Right lobe of liver (tissue), 6 donors: ENCODE measurements at regions not wholly inside any gene's neighbourhood (a gene's known extent, or its start where the extent isn't known, plus 50 kb on each side); places are given as distances from the start of the nearest gene placed in this dataset.

Source experiments
- ATAC-seq, 4 donors: fragments of 200-7000 bp; cut with Tn5 transposase; one replicate each; pipeline ENCODE4 v1.9.1; 2020; ENCODE audit warnings: mild to moderate bottlenecking in 4 of 4, moderate library complexity in 4 of 4
- DNase-seq, 3 donors: peaks; one replicate each; pipeline ENCODE4 v3.0.0-alpha.2; 2020
- H3K27ac ChIP-seq, 3 donors: fragments of 200-600 bp; one replicate each; pipeline ENCODE4 v1.8.0; 2022
- H3K27me3 ChIP-seq, 2 donors: fragments of 200-600 bp; one replicate each; pipeline ENCODE4 v1.8.0; 2022
- H3K36me3 ChIP-seq, 4 donors: fragments of 200-600 bp; sonication (generic) in 1 of 4; one replicate each; pipeline versions ENCODE4 v1.5.1 to v1.8.0; 2017 to 2022; ENCODE audit warnings: control low read depth in 1 of 4
- H3K4me1 ChIP-seq, 4 donors: fragments of 200-600 bp; sonication (generic) in 1 of 4; one replicate each; pipeline versions ENCODE4 v1.5.1 to v1.8.0; 2017 to 2022; ENCODE audit warnings: control low read depth in 1 of 4
- H3K4me3 ChIP-seq, 3 donors: fragments of 200-600 bp; one replicate each; pipeline ENCODE4 v1.8.0; 2022
- H3K9me3 ChIP-seq, 4 donors: fragments of 200-600 bp; sonication (generic) in 1 of 4; one replicate each; pipeline versions ENCODE4 v1.5.1 to v1.8.0; 2017 to 2022; ENCODE audit warnings: control low read depth in 1 of 4
- POLR2A ChIP-seq: fragments of 450-650 bp; IDR thresholded peaks from one replicate; pipeline ENCODE4 v1.6.1; 2017; ENCODE audit warnings: antibody characterized with exemption, mild to moderate bottlenecking
- WGBS: methylation state at CpG from one replicate; pipeline ENCODE4 v1.1.6; 2018; ENCODE audit warnings: low coverage, low lambda C conversion rate; ENCODE audit not compliant: insufficient coverage; ENCODE audit errors: missing lambda C conversion rate; 5-methylcytosine and 5-hydroxymethylcytosine counted together
- intact Hi-C, 2 donors: fragments of 100-400 bp; cut with DNase I; formaldehyde crosslinking; loops; one replicate each; pipeline versions ENCODE4 v1.11.2 to v1.14.1; 2022
- TF ChIP-seq, protein P1 (sequence below), 4 donors: fragments of 200-600 bp in 3 of 4; fragments of 450-650 bp in 1 of 4; IDR thresholded peaks; one replicate each; pipeline versions ENCODE4 v1.5.1 to v1.8.0; 2016 to 2022; ENCODE audit warnings: antibody characterized with exemption in 4 of 4, mild to moderate bottlenecking in 2 of 4
- donor health status: DM: no; HTN: yes; CAD: no.
- donor health status: DM: no; HTN: no; CAD: no.
- donor health status: DM: no; HTN: no; CAD: no.
- donor health status: DM: no; HTN: yes; CAD: no.
- donor health status: DM: no; HTN: yes; CAD: no.

DNA sequence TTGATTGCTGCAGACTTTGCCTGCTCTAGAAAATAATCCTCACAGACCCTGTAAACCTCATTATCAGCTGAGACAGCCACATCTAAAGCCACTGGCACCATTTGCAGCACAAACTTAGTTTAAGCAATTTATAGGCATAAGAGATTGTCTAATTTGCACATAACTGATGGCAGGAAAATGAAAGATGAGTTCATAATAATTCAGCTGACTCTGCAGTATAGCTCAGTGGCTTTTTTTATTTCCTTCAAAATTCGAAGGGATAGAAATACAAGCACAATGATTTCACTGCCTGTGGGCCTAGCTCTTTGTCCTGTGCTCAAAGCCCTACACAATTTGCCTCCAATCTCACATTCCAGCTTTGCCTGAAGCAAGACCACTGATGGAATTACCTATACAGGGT lies 341.2 kb downstream of the RAD51AP2 start:
- TF ChIP-seq, protein P1, sequence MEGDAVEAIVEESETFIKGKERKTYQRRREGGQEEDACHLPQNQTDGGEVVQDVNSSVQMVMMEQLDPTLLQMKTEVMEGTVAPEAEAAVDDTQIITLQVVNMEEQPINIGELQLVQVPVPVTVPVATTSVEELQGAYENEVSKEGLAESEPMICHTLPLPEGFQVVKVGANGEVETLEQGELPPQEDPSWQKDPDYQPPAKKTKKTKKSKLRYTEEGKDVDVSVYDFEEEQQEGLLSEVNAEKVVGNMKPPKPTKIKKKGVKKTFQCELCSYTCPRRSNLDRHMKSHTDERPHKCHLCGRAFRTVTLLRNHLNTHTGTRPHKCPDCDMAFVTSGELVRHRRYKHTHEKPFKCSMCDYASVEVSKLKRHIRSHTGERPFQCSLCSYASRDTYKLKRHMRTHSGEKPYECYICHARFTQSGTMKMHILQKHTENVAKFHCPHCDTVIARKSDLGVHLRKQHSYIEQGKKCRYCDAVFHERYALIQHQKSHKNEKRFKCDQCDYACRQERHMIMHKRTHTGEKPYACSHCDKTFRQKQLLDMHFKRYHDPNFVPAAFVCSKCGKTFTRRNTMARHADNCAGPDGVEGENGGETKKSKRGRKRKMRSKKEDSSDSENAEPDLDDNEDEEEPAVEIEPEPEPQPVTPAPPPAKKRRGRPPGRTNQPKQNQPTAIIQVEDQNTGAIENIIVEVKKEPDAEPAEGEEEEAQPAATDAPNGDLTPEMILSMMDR (IDR thresholded peaks at IDR 0.05): no peak
- no peak for TF ChIP-seq POLR2A
- Histone ChIP-seq H3K4me3 (no peak overlapping the region), H3K4me1 (no peaks in the 10 kb centered on the region), H3K36me3 (no peaks in the 10 kb centered on the region), H3K27me3 (no peaks in the 10 kb centered on the region), H3K27ac (no peak overlapping the region), H3K9me3 (no peaks in the 10 kb centered on the region)
- WGBS: 13% methylated on average over 1 of the region's 1 CpG
- intact Hi-C loops: no loop called here
- ATAC-seq (no peak), DNase-seq (no peak)

DNA sequence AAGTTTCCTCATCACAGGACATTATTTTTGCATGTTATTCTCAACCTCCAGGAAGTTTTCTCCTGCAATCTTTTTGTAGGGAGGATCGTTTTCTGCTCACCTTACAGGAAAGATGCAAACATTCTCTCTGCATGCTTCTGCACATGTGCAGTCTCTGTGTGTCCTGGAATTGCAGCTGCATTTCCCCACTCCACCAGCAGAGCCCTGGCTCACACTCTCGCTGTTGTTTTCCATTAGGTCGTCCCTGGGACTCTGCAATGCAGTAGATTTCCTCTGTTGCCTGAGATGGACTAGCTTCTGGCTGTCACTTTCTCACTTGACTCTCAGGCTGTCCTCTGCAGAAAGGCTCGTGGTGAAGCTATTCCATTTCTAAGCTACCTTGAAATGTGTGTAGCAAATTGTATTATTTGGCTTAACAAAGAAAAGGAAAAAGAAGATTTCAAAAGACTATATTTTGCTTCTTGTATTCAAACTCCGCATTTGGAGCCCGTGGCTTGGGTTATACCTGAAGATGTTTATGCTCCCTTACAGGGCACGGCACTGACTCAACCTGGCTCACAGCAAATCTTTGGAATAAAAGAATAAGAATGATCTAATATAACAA lies 346.7 kb downstream of the RAD51AP2 start:
- no peak for TF ChIP-seq POLR2A
- TF ChIP-seq, protein P1 (IDR thresholded peaks at IDR 0.05): peak; percentile 47 to 60 (median 51)
- peak; percentile 74 to 88 (median 86) for ATAC-seq
- intact Hi-C loops: no loop called here
- DNase-seq: peak in 1 of 3 donors; percentile 27
- H3K36me3 ChIP-seq: no peaks in the 10 kb centered on the region
- H3K27ac ChIP-seq: no peak overlapping the region
- WGBS: 30% methylated on average over 7 of the region's 7 CpGs
- H3K4me1 ChIP-seq: no peaks in the 10 kb centered on the region
- H3K27me3 ChIP-seq: no peaks in the 10 kb centered on the region
- H3K9me3 ChIP-seq: no peaks in the 10 kb centered on the region
- no peak overlapping the region for H3K4me3 ChIP-seq

DNA sequence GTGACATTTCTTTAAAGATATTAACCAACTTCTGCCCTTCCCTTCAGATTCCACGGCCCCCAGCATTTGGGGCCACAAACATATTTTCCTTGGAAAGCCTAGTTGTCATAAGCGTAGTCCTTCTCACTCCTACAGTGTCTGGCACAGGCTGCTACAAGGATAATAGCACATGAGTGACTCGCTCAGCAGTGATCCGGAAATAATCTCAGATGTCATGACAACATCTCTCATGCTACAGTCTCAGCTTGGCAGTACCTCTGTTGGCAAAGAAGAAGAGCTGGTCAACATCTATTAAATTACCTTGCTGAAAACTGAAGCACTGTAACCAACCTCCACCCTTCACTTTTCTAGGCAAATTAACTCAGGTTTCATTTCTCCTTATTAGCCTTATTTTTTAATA lies 351.7 kb downstream of the RAD51AP2 start:
- intact Hi-C loops: no loop called here
- no peaks in the 10 kb centered on the region for H3K9me3 ChIP-seq
- WGBS: 86% methylated on average over 3 of the region's 4 CpGs
- H3K27ac ChIP-seq: no peak overlapping the region
- no peaks in the 10 kb centered on the region for H3K36me3 ChIP-seq
- no peak for DNase-seq
- H3K4me1 ChIP-seq: no peaks in the 10 kb centered on the region
- H3K27me3 ChIP-seq: no peaks in the 10 kb centered on the region
- no peak overlapping the region for H3K4me3 ChIP-seq
- TF ChIP-seq, protein P1 (IDR thresholded peaks at IDR 0.05): no peak
- no peak for TF ChIP-seq POLR2A
- no peak for ATAC-seq

DNA sequence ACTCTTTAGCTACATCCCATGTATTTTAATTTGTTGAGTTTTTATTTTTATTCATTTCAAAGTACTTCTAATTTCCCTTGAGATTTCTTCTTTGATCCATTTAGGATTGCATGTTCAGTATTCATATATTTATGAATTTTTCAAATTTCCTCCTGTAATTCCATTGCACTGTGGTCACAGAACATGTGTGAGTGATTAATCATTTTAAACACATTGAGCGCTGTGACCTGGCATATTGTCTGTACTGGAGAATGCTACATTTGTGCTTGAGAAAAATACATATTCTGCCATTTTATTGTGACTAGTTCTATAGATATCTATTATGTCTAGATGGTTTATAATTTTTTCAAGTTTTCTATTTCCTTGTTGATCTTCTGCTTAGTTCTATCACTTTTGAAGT lies 353.7 kb downstream of the RAD51AP2 start:
- H3K27ac ChIP-seq: no peak overlapping the region
- no peaks in the 10 kb centered on the region for H3K36me3 ChIP-seq
- no peaks in the 10 kb centered on the region for H3K9me3 ChIP-seq
- no peaks in the 10 kb centered on the region for H3K27me3 ChIP-seq
- intact Hi-C loops: no loop called here
- no peak overlapping the region for H3K4me3 ChIP-seq
- 89% methylated on average over 1 of the region's 1 CpG for WGBS
- TF ChIP-seq, protein P1 (IDR thresholded peaks at IDR 0.05): no peak
- no peak for TF ChIP-seq POLR2A
- no peak for ATAC-seq
- H3K4me1 ChIP-seq: no peaks in the 10 kb centered on the region
- DNase-seq: no peak

- WGBS: 60% methylated on average over 2 of the region's 2 CpGs
- TF ChIP-seq POLR2A: no peak
- TF ChIP-seq, protein P1 (IDR thresholded peaks at IDR 0.05): no peak
Observed at GRCh38 chr2:17163638-17164037, 354.6 kb downstream of the RAD51AP2 start.

More at GRCh38 chr2:17163638-17164037, 354.6 kb downstream of the RAD51AP2 start:
- Histone ChIP-seq H3K4me1 (no peaks in the 10 kb centered on the region), H3K9me3 (no peaks in the 10 kb centered on the region), H3K4me3 (no peak overlapping the region), H3K27ac (no peak overlapping the region), H3K36me3 (no peaks in the 10 kb centered on the region), H3K27me3 (no peaks in the 10 kb centered on the region)
- intact Hi-C loops: no loop called here
- DNase-seq: no peak
- no peak for ATAC-seq
